H1 (cell line): ENCODE measurements at regions not wholly inside any gene's neighbourhood (a gene's known extent, or its start where the extent isn't known, plus 50 kb on each side); places are given as distances from the start of the nearest gene placed in this dataset.

ENCODE experiments used
- CTCF ChIA-PET: fragments of 300-600 bp; sonication (Branson Sonifier 250); formaldehyde crosslinking; loops from one replicate; lab custom pipeline; 2021; ENCODE audit not compliant: partially characterized antibody; lab: Charles Lee
- POLR2A ChIA-PET: fragments of 300-600 bp; sonication (Branson Sonifier 250); formaldehyde crosslinking; loops from one replicate; lab custom pipeline; 2021; ENCODE audit warnings: inconsistent platforms; ENCODE audit not compliant: partially characterized antibody; lab: Charles Lee
- DNase-seq, 2 experiments: peaks; one replicate each; pipeline versions ENCODE4 v3.0.0 to v3.0.0-alpha.2; 2010 to 2022; ENCODE audit warnings: low spot score in 2 of 2, low read depth in 1 of 2, mixed read lengths in 1 of 2
- FAIRE-seq: peaks from 2 replicates; lab custom pipeline; 2011; peaks lifted over from hg19 to GRCh38; lab: Jason Lieb, UNC
- H2AFZ ChIP-seq: 2 replicates; pipeline ENCODE4 v1.8.1; 2012; ENCODE audit warnings: low read length, inconsistent platforms
- H2AK5ac ChIP-seq: 2 replicates; pipeline ENCODE4 v1.6.1; 2013; ENCODE audit warnings: low read depth, low read length
- H2BK120ac ChIP-seq: replicated peaks from 2 replicates; pipeline ENCODE3; 2013; ENCODE audit warnings: low read depth, low read length, inconsistent platforms
- H2BK12ac ChIP-seq: 2 replicates; pipeline ENCODE4 v1.6.1; 2013; ENCODE audit warnings: low read depth, low read length
- H2BK15ac ChIP-seq: 2 replicates; pipeline ENCODE4 v1.6.1; 2013; ENCODE audit warnings: low read length
- H2BK20ac ChIP-seq: 2 replicates; pipeline ENCODE4 v1.6.1; 2013; ENCODE audit warnings: low read length
- H2BK5ac ChIP-seq: 2 replicates; pipeline ENCODE4 v1.6.1; 2013; ENCODE audit warnings: low read depth, low read length
- H3K14ac ChIP-seq: 2 replicates; pipeline ENCODE4 v1.6.1; 2013; ENCODE audit warnings: inconsistent platforms; ENCODE audit not compliant: insufficient read length
- H3K18ac ChIP-seq: 2 replicates; pipeline ENCODE4 v1.6.1; 2013; ENCODE audit warnings: low read length; ENCODE audit errors: extremely low read depth
- H3K23ac ChIP-seq: 2 replicates; pipeline ENCODE4 v1.6.1; 2013; ENCODE audit warnings: inconsistent platforms; ENCODE audit not compliant: insufficient read length
- H3K23me2 ChIP-seq: 2 replicates; pipeline ENCODE4 v1.6.1; 2013; ENCODE audit warnings: low read depth, low read length
- H3K27ac ChIP-seq: 2 replicates; pipeline ENCODE4 v1.6.1; 2011; ENCODE audit warnings: low read depth, low read length, inconsistent platforms
- H3K27me3 ChIP-seq, 4 experiments: replicated peaks in 1 of 4; 1 replicate in 1 of 4; 2 replicates in 3 of 4; pipeline versions ENCODE4 v1.6.1 to v1.8.1; 2011 to 2013; ENCODE audit warnings: low read length in 3 of 4, mild to moderate bottlenecking in 3 of 4, inconsistent platforms in 2 of 4, mixed read lengths in 2 of 4, moderate library complexity in 1 of 4; ENCODE audit not compliant: control insufficient read depth in 3 of 4, insufficient read depth in 3 of 4; ENCODE audit errors: extremely low read depth in 1 of 4
- H3K36me3 ChIP-seq, 4 experiments: 2 replicates each; pipeline versions ENCODE4 v1.6.1 to v1.8.1; 2011 to 2013; ENCODE audit warnings: mild to moderate bottlenecking in 4 of 4, low read length in 3 of 4, moderate library complexity in 2 of 4, control low read depth in 1 of 4, inconsistent platforms in 1 of 4; ENCODE audit not compliant: insufficient read depth in 4 of 4, control insufficient read depth in 2 of 4
- H3K4ac ChIP-seq: replicated peaks from 2 replicates; pipeline ENCODE3; 2013; ENCODE audit warnings: low read length, low read depth, mixed read lengths, inconsistent platforms; ENCODE audit not compliant: insufficient read length
- H3K4me1 ChIP-seq, 4 experiments: replicated peaks in 1 of 4; 1 replicate in 1 of 4; 2 replicates in 3 of 4; pipeline versions ENCODE4 v1.6.1 to v1.8.1; 2011 to 2013; ENCODE audit warnings: low read length in 3 of 4, inconsistent platforms in 2 of 4, mixed read lengths in 1 of 4; ENCODE audit not compliant: insufficient read depth in 4 of 4, control insufficient read depth in 3 of 4
- H3K4me2 ChIP-seq, 2 experiments: 2 replicates each; pipeline versions ENCODE4 v1.6.1 to v1.8.1; 2011 to 2013; ENCODE audit warnings: low read depth in 2 of 2, low read length in 2 of 2, control low read depth in 1 of 2, inconsistent platforms in 1 of 2, mild to moderate bottlenecking in 1 of 2; ENCODE audit not compliant: insufficient read depth in 1 of 2
- H3K4me3 ChIP-seq, 4 experiments: fragments of 200-600, 300-600 bp in 1 of 4; sonication (generic), shearing (Covaris generic), sonication (Bioruptor Twin) in 1 of 4; 2 replicates each; pipeline versions ENCODE4 v1.5.1 to v1.8.1; 2011 to 2016; ENCODE audit warnings: low read length in 4 of 4, low read depth in 3 of 4, control low read depth in 2 of 4, inconsistent platforms in 2 of 4, mild to moderate bottlenecking in 2 of 4, mixed read lengths in 1 of 4, moderate library complexity in 1 of 4; ENCODE audit not compliant: insufficient read depth in 2 of 4; ENCODE audit errors: extremely low read depth in 1 of 4
- H3K56ac ChIP-seq: replicated peaks from 2 replicates; pipeline ENCODE3; 2013; ENCODE audit warnings: low read depth, mild to moderate bottlenecking, mixed read lengths, low read length, inconsistent platforms; ENCODE audit not compliant: insufficient read length
- H3K79me1 ChIP-seq: 2 replicates; pipeline ENCODE4 v1.6.1; 2013; ENCODE audit warnings: low read depth, low read length, control low read depth
- H3K79me2 ChIP-seq, 2 experiments: 2 replicates each; pipeline versions ENCODE4 v1.6.1 to v1.8.1; 2012 to 2013; ENCODE audit warnings: low read length in 2 of 2, mild to moderate bottlenecking in 2 of 2, inconsistent platforms in 1 of 2; ENCODE audit not compliant: insufficient read depth in 2 of 2, control insufficient read depth in 1 of 2
- H3K9ac ChIP-seq, 4 experiments: replicated peaks in 1 of 4; 1 replicate in 1 of 4; 2 replicates in 3 of 4; pipeline versions ENCODE4 v1.6.1 to v1.8.1; 2011 to 2013; ENCODE audit warnings: low read depth in 3 of 4, low read length in 3 of 4, control low read depth in 2 of 4, mild to moderate bottlenecking in 2 of 4, moderate library complexity in 2 of 4, inconsistent platforms in 1 of 4; ENCODE audit errors: extremely low read depth in 1 of 4
- H3K9me3 ChIP-seq, 2 experiments: 2 replicates each; pipeline versions ENCODE4 v1.6.1 to v1.8.1; 2012 to 2013; ENCODE audit warnings: mild to moderate bottlenecking in 2 of 2, moderate library complexity in 2 of 2, control low read depth in 1 of 2, inconsistent platforms in 1 of 2, low read depth in 1 of 2, low read length in 1 of 2, mixed read lengths in 1 of 2; ENCODE audit not compliant: insufficient read depth in 2 of 2
- H4K20me1 ChIP-seq, 2 experiments: replicated peaks in 1 of 2; 2 replicates each; pipeline versions ENCODE3 to v1.8.1; 2011 to 2013; ENCODE audit warnings: inconsistent platforms in 2 of 2, low read length in 2 of 2, mild to moderate bottlenecking in 1 of 2; ENCODE audit not compliant: insufficient read depth in 2 of 2, control insufficient read depth in 1 of 2
- H4K5ac ChIP-seq: 2 replicates; pipeline ENCODE4 v1.6.1; 2013; ENCODE audit warnings: low read length, low read depth, mixed read lengths, inconsistent platforms; ENCODE audit not compliant: insufficient read length
- H4K8ac ChIP-seq: 2 replicates; pipeline ENCODE4 v1.8.0; 2013; ENCODE audit warnings: mild to moderate bottlenecking, moderate library complexity, low read length, inconsistent platforms; ENCODE audit not compliant: insufficient read depth; ENCODE audit errors: extremely low read depth
- H4K91ac ChIP-seq: replicated peaks from 2 replicates; pipeline ENCODE3; 2013; ENCODE audit warnings: low read length, mixed read lengths, inconsistent platforms; ENCODE audit not compliant: insufficient read length
- BRCA1 ChIP-seq: IDR thresholded peaks from 2 replicates; pipeline ENCODE4 v1.6.1; 2012; ENCODE audit warnings: low read depth, low read length, improper control_type of control experiment
- CHD2 ChIP-seq: IDR thresholded peaks from 2 replicates; pipeline ENCODE4 v1.6.1; 2012; ENCODE audit warnings: low read length, improper control_type of control experiment
- GABPA ChIP-seq: IDR thresholded peaks from 2 replicates; pipeline ENCODE4 v1.6.1; 2011; ENCODE audit warnings: mild to moderate bottlenecking, low read length, moderate library complexity, borderline replicate concordance; ENCODE audit not compliant: insufficient read depth
- MAX ChIP-seq: IDR thresholded peaks from 2 replicates; pipeline ENCODE4 v1.6.1; 2012; ENCODE audit warnings: inconsistent platforms
- RXRA ChIP-seq: IDR thresholded peaks from 2 replicates; pipeline ENCODE4 v1.6.1; 2011; ENCODE audit warnings: low read depth, mild to moderate bottlenecking, low read length, moderate library complexity; ENCODE audit not compliant: insufficient read depth
- SAP30 ChIP-seq: fragments of 300-600 bp; sonication (generic); IDR thresholded peaks from 2 replicates; pipeline ENCODE4 v1.7.1; 2012; ENCODE audit warnings: low read length, moderate library complexity, mild to moderate bottlenecking, inconsistent platforms; ENCODE audit not compliant: insufficient read depth, insufficient replicate concordance
- SUZ12 ChIP-seq: fragments of 200-600 bp; sonication (generic); IDR thresholded peaks from 2 replicates; pipeline ENCODE4 v1.6.1; 2012; ENCODE audit warnings: mild to moderate bottlenecking, inconsistent platforms, low read length, moderate library complexity, mixed read lengths
- WGBS, 2 experiments: shearing (Covaris generic) in 1 of 2; methylation state at CpG; one replicate each; pipeline versions ENCODE4 v1.1.6 to v1.1.7; 2013 to 2015; ENCODE audit warnings: low lambda C conversion rate in 2 of 2, mixed read lengths in 2 of 2, inconsistent platforms in 1 of 2, low coverage in 1 of 2, missing lambda C conversion rate in 1 of 2; ENCODE audit not compliant: insufficient replicate concordance in 2 of 2, insufficient coverage in 1 of 2, insufficient read length in 1 of 2; ENCODE audit errors: extremely low coverage in 1 of 2, missing lambda C conversion rate in 1 of 2; 5-methylcytosine and 5-hydroxymethylcytosine counted together

GRCh38 chr2:225920621-225921220 is 521.2 kb downstream of the NYAP2 start:
- ChIA-PET POLR2A (no interaction called here), CTCF (interaction anchor here (0.9 kb wide), 1 partner anchor 28 kb away, joined by 3 read pairs; no protein-coding TSS in a partner anchor)
- no peak overlapping the region for H2BK12ac ChIP-seq
- no peak overlapping the region for H2BK20ac ChIP-seq
- FAIRE-seq (no peak), DNase-seq (no peak)
- no peaks in the 10 kb centered on the region for H3K27me3 ChIP-seq
- H2BK15ac ChIP-seq, result no peak overlapping the region
- no peak overlapping the region for H2AK5ac ChIP-seq
- no peak overlapping the region for H3K4me2 ChIP-seq
- no peak overlapping the region for H4K5ac ChIP-seq
- no peak overlapping the region for H3K27ac ChIP-seq
- H3K56ac ChIP-seq, result no peak overlapping the region
- no peak overlapping the region for H4K91ac ChIP-seq
- no peak overlapping the region for H2AFZ ChIP-seq
- H3K23ac ChIP-seq, result no peak overlapping the region
- no peak overlapping the region for H3K18ac ChIP-seq
- H3K9me3 ChIP-seq, result no peaks in the 10 kb centered on the region
- H2BK120ac ChIP-seq, result no peak overlapping the region
- H3K79me2 ChIP-seq, result no peaks in the 10 kb centered on the region
- no peak overlapping the region for H4K8ac ChIP-seq
- no peaks in the 10 kb centered on the region for H3K4me1 ChIP-seq
- 89% methylated on average over 6 of the region's 6 CpGs; no CpG with 5 or more reads in 1 of the 2 experiments for WGBS, 2 experiments
- no peak overlapping the region for H3K14ac ChIP-seq
- no peaks in the 10 kb centered on the region for H4K20me1 ChIP-seq
- no peaks in the 10 kb centered on the region for H3K36me3 ChIP-seq
- no peak overlapping the region for H3K4ac ChIP-seq
- H3K79me1 ChIP-seq, result no peaks in the 10 kb centered on the region
- H3K23me2 ChIP-seq, result no peaks in the 10 kb centered on the region
- H3K4me3 ChIP-seq, result no peak overlapping the region
- no peak overlapping the region for H2BK5ac ChIP-seq
- no peak overlapping the region for H3K9ac ChIP-seq
- no peak for TF ChIP-seq RXRA
- no peak for TF ChIP-seq CHD2
- no peak for TF ChIP-seq GABPA
- TF ChIP-seq MAX, result no peak
- TF ChIP-seq SAP30, result no peak
- TF ChIP-seq BRCA1, result no peak
- TF ChIP-seq SUZ12, result no peak
